Heart left ventricle (tissue), 13 donors: ENCODE measurements at regions not wholly inside any gene's neighbourhood (a gene's known extent, or its start where the extent isn't known, plus 50 kb on each side); places are given as distances from the start of the nearest gene placed in this dataset.

ENCODE experiments used
- POLR2A ChIP-seq, 2 donors: fragments of 450-650 bp; IDR thresholded peaks; one replicate each; pipeline ENCODE4 v1.6.1; 2017; ENCODE audit warnings: antibody characterized with exemption in 2 of 2, mild to moderate bottlenecking in 2 of 2, moderate library complexity in 2 of 2
- TF ChIP-seq, protein P1 (sequence below), 12 donors: fragments of 200-600 bp; sonication (generic) in 4 of 12; IDR thresholded peaks; one replicate each; pipeline versions ENCODE4 v1.5.0 to v1.8.0; 2018 to 2022; ENCODE audit warnings: antibody characterized with exemption in 12 of 12, mild to moderate bottlenecking in 5 of 12
- donor health status: ischemic (EF 13 %, LVEDD 7.1; RV severe dilation, severe dysfunction).
- donor health status: DM: no; HTN: yes; CAD: no.
- donor health status: DM: no; HTN: no; CAD: no.
- donor health status: ischemic (EF 25% LVEDD 6.9; RV normal size, moderate dysfunction).
- donor health status: ischemic (EF 25% LVEDD 5.7; RV mildly dilated, moderate dysfunction).
- donor health status: ischemic (EF 35%, LVEDD 5.7; RV mildly dilated, moderate dysfunction).
- donor health status: nonischemic (EF 11% LVEDD 7.7; RV severe dilation, severe dysfunction).
- donor health status: DM: yes; HTN: yes; CAD: no.
- donor health status: PGD.
- donor health status: ischemic (EF 29% LVEDD 5.4; RV normal size, mild dysfunction).
- donor health status: nonischemic (EF 23%, LVEDD 6.1; RV moderate dilation, normal function).

DNA sequence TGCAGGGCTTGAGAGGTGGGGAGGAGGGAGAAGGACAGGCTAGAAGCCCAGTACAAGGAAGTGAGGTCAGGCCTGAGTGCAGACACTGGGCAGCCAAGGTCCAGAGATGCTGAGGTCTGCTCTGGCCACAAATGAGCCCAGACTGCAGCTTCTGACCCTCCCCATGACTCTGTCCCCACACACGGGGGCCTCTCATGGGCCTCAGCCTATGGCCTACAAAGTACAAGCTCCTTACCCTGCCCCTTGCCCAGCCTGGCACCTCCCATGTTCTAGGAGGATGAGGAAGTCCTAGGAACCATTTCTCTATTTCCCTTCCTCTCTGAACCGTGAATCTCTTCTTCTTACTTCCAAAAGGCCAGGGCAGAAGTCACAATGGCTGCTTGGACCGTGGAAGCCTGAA, 193.8 kb downstream of the ANKRD30B start:
- TF ChIP-seq, protein P1, sequence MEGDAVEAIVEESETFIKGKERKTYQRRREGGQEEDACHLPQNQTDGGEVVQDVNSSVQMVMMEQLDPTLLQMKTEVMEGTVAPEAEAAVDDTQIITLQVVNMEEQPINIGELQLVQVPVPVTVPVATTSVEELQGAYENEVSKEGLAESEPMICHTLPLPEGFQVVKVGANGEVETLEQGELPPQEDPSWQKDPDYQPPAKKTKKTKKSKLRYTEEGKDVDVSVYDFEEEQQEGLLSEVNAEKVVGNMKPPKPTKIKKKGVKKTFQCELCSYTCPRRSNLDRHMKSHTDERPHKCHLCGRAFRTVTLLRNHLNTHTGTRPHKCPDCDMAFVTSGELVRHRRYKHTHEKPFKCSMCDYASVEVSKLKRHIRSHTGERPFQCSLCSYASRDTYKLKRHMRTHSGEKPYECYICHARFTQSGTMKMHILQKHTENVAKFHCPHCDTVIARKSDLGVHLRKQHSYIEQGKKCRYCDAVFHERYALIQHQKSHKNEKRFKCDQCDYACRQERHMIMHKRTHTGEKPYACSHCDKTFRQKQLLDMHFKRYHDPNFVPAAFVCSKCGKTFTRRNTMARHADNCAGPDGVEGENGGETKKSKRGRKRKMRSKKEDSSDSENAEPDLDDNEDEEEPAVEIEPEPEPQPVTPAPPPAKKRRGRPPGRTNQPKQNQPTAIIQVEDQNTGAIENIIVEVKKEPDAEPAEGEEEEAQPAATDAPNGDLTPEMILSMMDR (IDR thresholded peaks at IDR 0.05), result no peak
- no peak for TF ChIP-seq POLR2A (IDR thresholded peaks at IDR 0.05)
